Inflammatory macrophage (primary cell): ENCODE measurements at regions not wholly inside any gene's neighbourhood (a gene's known extent, or its start where the extent isn't known, plus 50 kb on each side); places are given as distances from the start of the nearest gene placed in this dataset.
"Not testable (repeated sequence)": the region's sequence is repeated elsewhere in the genome, so short reads cannot be mapped to it uniquely, and the experiment has no call there.

Source experiments
- DNase-seq, 2 donors: peaks; one replicate each; pipeline ENCODE4 v3.0.0-alpha.2; 2020 to 2022

- DNase-seq: not testable (repeated sequence)
These were observed 181.6 kb downstream of the DLEU7 start for GRCh38 chr13:50661881-50662280.

- DNase-seq: no peak
These were observed 178.5 kb downstream of the DLEU7 start for GRCh38 chr13:50664951-50665350.

GRCh38 chr13:50668049-50668448 lies 175.4 kb downstream of the DLEU7 start:
- peak; percentile 49 to 57 for DNase-seq

GRCh38 chr13:50668691-50669271 lies 174.7 kb downstream of the DLEU7 start:
- no peak for DNase-seq

GRCh38 chr13:50670272-50670671 lies 173.2 kb downstream of the DLEU7 start:
- DNase-seq: no peak

- DNase-seq: no peak
These were observed 172.5 kb downstream of the DLEU7 start for GRCh38 chr13:50670847-50671496.

- DNase-seq: no peak
These were observed 172.0 kb downstream of the DLEU7 start for GRCh38 chr13:50671497-50671850.

- peak; percentile 63 to 76 for DNase-seq
These were observed 171.5 kb downstream of the DLEU7 start for GRCh38 chr13:50672025-50672424.

- DNase-seq: peak; percentile 36 to 41
These were observed 167.8 kb downstream of the DLEU7 start for GRCh38 chr13:50675651-50676050.

GRCh38 chr13:50676602-50677001 lies 166.9 kb downstream of the DLEU7 start:
- no peak for DNase-seq

GRCh38 chr13:50677258-50677657 lies 166.2 kb downstream of the DLEU7 start:
- DNase-seq: no peak

GRCh38 chr13:50677687-50678463 lies 165.6 kb downstream of the DLEU7 start:
- no peak for DNase-seq

- DNase-seq: no peak
These were observed 164.9 kb downstream of the DLEU7 start for GRCh38 chr13:50678464-50679162.

GRCh38 chr13:50679321-50679720 lies 164.2 kb downstream of the DLEU7 start:
- no peak for DNase-seq

- no peak for DNase-seq
These were observed 161.5 kb downstream of the DLEU7 start for GRCh38 chr13:50682002-50682401.

- DNase-seq: no peak
These were observed 160.5 kb downstream of the DLEU7 start for GRCh38 chr13:50682966-50683365.

- peak in 1 of 2 donors; percentile 24 for DNase-seq
These were observed 159.1 kb downstream of the DLEU7 start for GRCh38 chr13:50684366-50684765.

GRCh38 chr13:50685491-50685890 lies 158.0 kb downstream of the DLEU7 start:
- no peak for DNase-seq

GRCh38 chr13:50685956-50686355 lies 157.5 kb downstream of the DLEU7 start:
- no peak for DNase-seq

- no peak for DNase-seq
These were observed 156.9 kb downstream of the DLEU7 start for GRCh38 chr13:50686551-50686950.

- no peak for DNase-seq
These were observed 155.9 kb downstream of the DLEU7 start for GRCh38 chr13:50687545-50687944.

GRCh38 chr13:50690006-50690405 lies 153.5 kb downstream of the DLEU7 start:
- no peak for DNase-seq

GRCh38 chr13:50691176-50691680 lies 152.3 kb downstream of the DLEU7 start:
- no peak for DNase-seq
